COLO829 (cell line): ENCODE measurements at regions not wholly inside any gene's neighbourhood (a gene's known extent, or its start where the extent isn't known, plus 50 kb on each side); places are given as distances from the start of the nearest gene placed in this dataset.

Source experiments
- DNase-seq: peaks from one replicate; pipeline ENCODE4 v3.0.0; 2012; ENCODE audit warnings: low spot score

DNA sequence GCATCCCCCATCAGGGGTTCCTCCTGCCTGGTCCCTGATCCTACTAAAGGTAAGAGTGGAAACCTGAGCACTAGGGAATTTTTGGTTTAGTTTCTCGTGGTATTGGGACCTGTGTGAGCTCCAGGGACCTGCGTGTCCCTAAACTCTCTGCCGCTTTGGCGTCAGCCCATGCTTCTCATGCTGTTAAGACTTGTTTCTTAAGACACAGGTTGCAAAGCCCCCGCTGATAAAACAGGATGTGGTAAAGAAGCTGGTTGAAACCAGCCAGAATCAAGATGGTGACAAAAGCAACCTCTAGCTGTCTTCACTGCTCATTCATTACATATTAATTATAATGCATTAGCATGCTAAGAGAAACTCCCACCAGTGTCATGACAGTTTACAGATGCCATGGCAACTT is 64.6 kb downstream of the LYZL4 start:
- DNase-seq = no peak

DNA sequence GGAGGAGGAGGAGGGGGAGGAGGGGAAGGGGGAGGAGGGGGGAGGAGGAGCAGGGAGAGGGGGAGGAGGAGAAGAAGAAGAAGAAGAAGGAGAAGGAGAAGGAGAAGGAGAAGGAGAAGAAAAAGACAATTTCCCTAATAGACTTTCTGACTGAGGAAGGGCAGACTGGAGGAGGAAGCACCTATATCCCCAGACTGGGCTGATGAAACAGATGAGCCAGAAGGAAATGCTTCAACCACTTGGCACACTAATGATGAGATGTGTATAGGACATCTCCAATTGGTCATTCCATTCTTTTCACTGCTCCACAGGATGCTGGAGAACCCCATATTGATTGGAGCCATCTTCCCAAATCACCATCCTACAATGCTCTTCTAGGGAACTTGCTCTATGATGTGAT is 69.9 kb downstream of the LYZL4 start:
- no peak for DNase-seq

DNA sequence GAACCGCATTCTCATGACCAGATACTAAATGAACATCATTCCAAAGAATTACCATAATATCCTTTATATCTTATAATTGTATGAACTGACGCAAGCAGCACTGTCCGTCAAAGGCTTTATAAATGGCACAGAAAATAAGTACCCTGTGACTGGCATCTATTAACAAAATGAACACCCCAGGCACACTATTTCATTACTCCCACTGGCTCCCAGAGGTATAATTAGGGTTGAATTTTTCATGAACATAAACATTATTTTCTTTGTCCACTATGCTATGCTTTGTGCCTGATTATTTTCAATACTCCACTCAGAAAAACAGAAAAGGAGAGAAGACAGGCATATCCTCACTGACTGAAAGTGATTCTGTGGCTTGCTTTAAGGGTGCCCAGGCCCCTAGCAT is 71.1 kb downstream of the LYZL4 start:
- DNase-seq = peak; percentile 48

DNA sequence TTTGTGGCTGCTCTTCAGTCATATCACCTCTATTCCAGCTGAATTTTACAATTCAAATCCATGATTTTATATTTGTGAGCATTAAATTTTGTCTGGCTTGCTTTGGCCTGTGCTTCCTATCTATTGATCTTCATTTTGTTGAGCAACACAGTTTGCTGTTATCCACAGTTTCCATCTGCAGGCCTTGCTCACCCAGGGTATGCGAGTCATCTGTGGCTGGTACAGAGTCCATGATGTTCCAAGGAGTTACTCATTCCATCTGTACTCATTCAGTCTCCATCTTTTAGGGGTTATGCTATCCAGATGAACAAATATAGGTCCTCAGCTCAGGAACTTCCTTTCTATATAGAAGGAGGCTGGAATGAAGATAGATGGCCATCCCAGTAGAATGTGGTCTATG is 70.1 kb upstream of the CCK start:
- no peak for DNase-seq

DNA sequence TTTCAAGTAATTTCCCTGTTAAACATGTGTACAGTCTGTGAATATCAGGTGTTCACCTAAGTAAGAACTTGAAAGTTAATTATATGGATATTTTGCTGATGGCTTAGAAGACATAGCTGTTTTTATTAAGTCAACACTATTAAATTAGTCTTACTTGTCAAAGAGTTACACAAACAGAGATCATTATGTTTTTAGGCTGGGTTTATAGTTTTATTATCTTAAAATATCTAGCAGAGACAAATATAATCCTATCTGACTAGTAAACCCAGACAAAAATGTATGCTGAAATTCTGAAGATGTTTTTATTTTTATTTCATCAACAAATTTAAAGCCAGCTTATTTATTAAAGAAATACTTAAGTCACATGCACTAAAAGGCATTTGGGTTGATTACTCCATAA is 51.2 kb upstream of the CCK start:
- DNase-seq = no peak
